ENCODE measurements at regions not wholly inside any gene's neighbourhood (a gene's known extent, or its start where the extent isn't known, plus 50 kb on each side); places are given as distances from the start of the nearest gene placed in this dataset.

DNA sequence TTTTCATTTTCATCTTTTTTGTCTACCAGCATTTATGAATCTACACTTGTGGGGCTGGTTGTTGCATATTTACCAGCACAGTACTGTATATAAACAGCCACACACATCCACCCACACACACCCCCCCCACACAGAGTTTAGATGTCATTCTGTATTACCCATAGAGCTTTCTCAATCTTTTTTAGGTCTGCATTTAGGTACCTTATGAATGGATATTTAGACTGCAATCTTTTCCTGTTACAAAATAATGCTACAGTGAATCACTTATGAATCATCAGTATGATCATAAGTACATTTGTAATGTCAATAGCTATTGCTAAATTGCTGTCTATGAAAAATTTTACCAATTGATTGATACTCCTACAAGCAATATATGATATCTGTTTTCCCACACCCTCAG lies 67.3 kb upstream of the STK38L start:
- TF ChIP-seq, protein P1, sequence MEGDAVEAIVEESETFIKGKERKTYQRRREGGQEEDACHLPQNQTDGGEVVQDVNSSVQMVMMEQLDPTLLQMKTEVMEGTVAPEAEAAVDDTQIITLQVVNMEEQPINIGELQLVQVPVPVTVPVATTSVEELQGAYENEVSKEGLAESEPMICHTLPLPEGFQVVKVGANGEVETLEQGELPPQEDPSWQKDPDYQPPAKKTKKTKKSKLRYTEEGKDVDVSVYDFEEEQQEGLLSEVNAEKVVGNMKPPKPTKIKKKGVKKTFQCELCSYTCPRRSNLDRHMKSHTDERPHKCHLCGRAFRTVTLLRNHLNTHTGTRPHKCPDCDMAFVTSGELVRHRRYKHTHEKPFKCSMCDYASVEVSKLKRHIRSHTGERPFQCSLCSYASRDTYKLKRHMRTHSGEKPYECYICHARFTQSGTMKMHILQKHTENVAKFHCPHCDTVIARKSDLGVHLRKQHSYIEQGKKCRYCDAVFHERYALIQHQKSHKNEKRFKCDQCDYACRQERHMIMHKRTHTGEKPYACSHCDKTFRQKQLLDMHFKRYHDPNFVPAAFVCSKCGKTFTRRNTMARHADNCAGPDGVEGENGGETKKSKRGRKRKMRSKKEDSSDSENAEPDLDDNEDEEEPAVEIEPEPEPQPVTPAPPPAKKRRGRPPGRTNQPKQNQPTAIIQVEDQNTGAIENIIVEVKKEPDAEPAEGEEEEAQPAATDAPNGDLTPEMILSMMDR (IDR thresholded peaks at IDR 0.05) = no peak
- no peak for TF ChIP-seq POLR2A (IDR thresholded peaks at IDR 0.05)

Measured in uterus (tissue), 2 donors.